IMR-90 (cell line): ENCODE measurements at regions not wholly inside any gene's neighbourhood (a gene's known extent, or its start where the extent isn't known, plus 50 kb on each side); places are given as distances from the start of the nearest gene placed in this dataset.

ENCODE experiments used
- ATAC-seq: fragments of 200-7000 bp; cut with Tn5 transposase; 2 replicates; pipeline ENCODE4 v1.9.1; 2020; ENCODE audit warnings: low read depth, mild to moderate bottlenecking, moderate library complexity
- BruUV-seq: library from RNA; stranded (reverse); fragments of 400-500 nt; replicated peaks from 2 replicates; lab custom pipeline; 2021; lab: Mats Ljungman, UMichigan
- CTCF ChIA-PET: fragments of 300-600 bp; formaldehyde crosslinking; extraction: SDS; loops from one replicate; lab custom pipeline; 2021; ENCODE audit warnings: antibody characterized with exemption; lab: Yijun Ruan, JAX
- POLR2A ChIA-PET: fragments of 300-600 bp; sonication (Branson Sonifier 250); formaldehyde crosslinking; loops from one replicate; lab custom pipeline; 2022; ENCODE audit warnings: antibody characterized with exemption; ENCODE audit not compliant: unreplicated experiment; lab: Charles Lee
- DNase-seq: peaks from one replicate; pipeline ENCODE4 v3.0.0; 2013
- H2AFZ ChIP-seq: replicated peaks from 2 replicates; pipeline ENCODE3; 2013; ENCODE audit warnings: low read length, mild to moderate bottlenecking; ENCODE audit not compliant: poor library complexity
- H2AK5ac ChIP-seq: 2 replicates; pipeline ENCODE4 v1.6.1; 2013; ENCODE audit warnings: low read depth, low read length, inconsistent platforms
- H2AK9ac ChIP-seq: replicated peaks from 2 replicates; pipeline ENCODE3; 2013; ENCODE audit warnings: mild to moderate bottlenecking, low read depth, low read length, moderate library complexity; ENCODE audit not compliant: poor library complexity
- H2BK120ac ChIP-seq: 2 replicates; pipeline ENCODE4 v1.6.1; 2013; ENCODE audit warnings: low read depth, low read length, inconsistent platforms
- H2BK15ac ChIP-seq: 3 replicates; pipeline ENCODE4 v1.6.1; 2013; ENCODE audit warnings: low read depth, low read length, inconsistent platforms
- H2BK20ac ChIP-seq: 2 replicates; pipeline ENCODE4 v1.6.1; 2013; ENCODE audit warnings: low read depth, mild to moderate bottlenecking, inconsistent platforms, low read length, moderate library complexity
- H2BK5ac ChIP-seq: 2 replicates; pipeline ENCODE4 v1.6.1; 2013; ENCODE audit warnings: mild to moderate bottlenecking, low read depth, low read length, inconsistent platforms; ENCODE audit not compliant: poor library complexity, severe bottlenecking
- H3K14ac ChIP-seq: replicated peaks from 2 replicates; pipeline ENCODE4 v1.6.1; 2013; ENCODE audit warnings: low read depth, low read length, inconsistent platforms
- H3K18ac ChIP-seq: 2 replicates; pipeline ENCODE4 v1.6.1; 2013; ENCODE audit warnings: low read depth, low read length, control low read depth
- H3K23ac ChIP-seq: 2 replicates; pipeline ENCODE4 v1.6.1; 2013; ENCODE audit warnings: low read depth, low read length, inconsistent platforms
- H3K27ac ChIP-seq: 2 replicates; pipeline ENCODE4 v1.5.1; 2013; ENCODE audit warnings: mild to moderate bottlenecking, control low read depth, low read length; ENCODE audit not compliant: insufficient read depth
- H3K27me3 ChIP-seq: 2 replicates; pipeline ENCODE4 v1.6.1; 2013; ENCODE audit warnings: low read length; ENCODE audit not compliant: control insufficient read depth, insufficient read depth
- H3K36me3 ChIP-seq: 2 replicates; pipeline ENCODE4 v1.6.1; 2013; ENCODE audit warnings: low read length, mixed read lengths; ENCODE audit not compliant: control insufficient read depth, insufficient read depth
- H3K4ac ChIP-seq: 2 replicates; pipeline ENCODE4 v1.6.1; 2013; ENCODE audit warnings: low read depth, low read length, inconsistent platforms
- H3K4me1 ChIP-seq: 2 replicates; pipeline ENCODE4 v1.6.1; 2013; ENCODE audit warnings: low read length, mixed read lengths; ENCODE audit not compliant: control insufficient read depth, insufficient read depth
- H3K4me2 ChIP-seq: 2 replicates; pipeline ENCODE4 v1.6.1; 2013; ENCODE audit warnings: low read depth, mild to moderate bottlenecking, control low read depth, low read length, moderate library complexity
- H3K4me3 ChIP-seq: 2 replicates; pipeline ENCODE4 v1.5.1; 2013; ENCODE audit warnings: low read depth, mild to moderate bottlenecking, control low read depth, low read length, moderate library complexity; ENCODE audit not compliant: insufficient read depth
- H3K56ac ChIP-seq: 2 replicates; pipeline ENCODE4 v1.6.1; 2013; ENCODE audit warnings: low read length, inconsistent platforms; ENCODE audit not compliant: insufficient read depth; ENCODE audit errors: extremely low read depth
- H3K79me1 ChIP-seq, 2 experiments: 2 replicates each; pipeline ENCODE4 v1.6.1; 2013; ENCODE audit warnings: low read length in 2 of 2, inconsistent platforms in 1 of 2, low read depth in 1 of 2
- H3K9ac ChIP-seq: 2 replicates; pipeline ENCODE4 v1.6.1; 2013; ENCODE audit warnings: low read depth, low read length, control low read depth
- H3K9me1 ChIP-seq: 2 replicates; pipeline ENCODE4 v1.6.1; 2013; ENCODE audit warnings: low read length, inconsistent platforms; ENCODE audit not compliant: insufficient read depth
- H3K9me3 ChIP-seq: 2 replicates; pipeline ENCODE4 v1.6.1; 2013; ENCODE audit warnings: low read length; ENCODE audit not compliant: control insufficient read depth, insufficient read depth
- H4K20me1 ChIP-seq: 2 replicates; pipeline ENCODE4 v1.6.1; 2013; ENCODE audit warnings: low read length, inconsistent platforms; ENCODE audit not compliant: insufficient read depth
- H4K5ac ChIP-seq: 2 replicates; pipeline ENCODE4 v1.6.1; 2013; ENCODE audit warnings: mild to moderate bottlenecking, low read depth, low read length, control low read depth
- H4K8ac ChIP-seq, 2 experiments: 2 replicates each; pipeline ENCODE4 v1.6.1; 2013; ENCODE audit warnings: low read depth in 2 of 2, low read length in 2 of 2, control low read depth in 1 of 2, inconsistent platforms in 1 of 2
- H4K91ac ChIP-seq: 2 replicates; pipeline ENCODE4 v1.6.1; 2013; ENCODE audit warnings: low read depth, low read length, inconsistent platforms; ENCODE audit not compliant: insufficient read depth
- BHLHE40 ChIP-seq: fragments of 150-350 bp; IDR thresholded peaks from 2 replicates; pipeline ENCODE4 v1.6.1; 2016; ENCODE audit warnings: mild to moderate bottlenecking, low read depth, low read length
- CEBPB ChIP-seq: IDR thresholded peaks from 2 replicates; pipeline ENCODE4 v1.6.1; 2012; ENCODE audit warnings: low read depth, low read length, improper control_type of control experiment
- CHD1 ChIP-seq: IDR thresholded peaks from 2 replicates; pipeline ENCODE4 v1.6.1; 2012; ENCODE audit warnings: low read depth, low read length, improper control_type of control experiment
- CTCF ChIP-seq: conservative IDR thresholded peaks from 2 replicates; pipeline ENCODE4 v1.5.1; 2012; ENCODE audit warnings: mild to moderate bottlenecking, low read depth, low read length, improper control_type of control experiment
- ELK1 ChIP-seq: fragments of 150-350 bp; IDR thresholded peaks from 2 replicates; pipeline ENCODE4 v1.6.1; 2016; ENCODE audit warnings: low read depth, mild to moderate bottlenecking, low read length, moderate library complexity, borderline replicate concordance
- FOS ChIP-seq: fragments of 150-350 bp; IDR thresholded peaks from 2 replicates; pipeline ENCODE4 v1.6.1; 2016; ENCODE audit warnings: low read depth, low read length
- MAFK ChIP-seq: IDR thresholded peaks from 2 replicates; pipeline ENCODE4 v1.6.1; 2012; ENCODE audit warnings: low read depth, low read length, improper control_type of control experiment
- MAZ ChIP-seq: IDR thresholded peaks from 2 replicates; pipeline ENCODE4 v1.6.1; 2012; ENCODE audit warnings: low read depth, mild to moderate bottlenecking, low read length, improper control_type of control experiment, moderate library complexity, borderline replicate concordance
- MXI1 ChIP-seq: IDR thresholded peaks from 2 replicates; pipeline ENCODE4 v1.6.1; 2012; ENCODE audit warnings: low read depth, mild to moderate bottlenecking, low read length, moderate library complexity, borderline replicate concordance
- NFE2L2 ChIP-seq: fragments of 150-350 bp; IDR thresholded peaks from 2 replicates; pipeline ENCODE4 v1.6.1; 2016; ENCODE audit warnings: low read depth, mild to moderate bottlenecking, low read length
- POLR2A ChIP-seq: IDR thresholded peaks from 2 replicates; pipeline ENCODE4 v1.6.1; 2012; ENCODE audit warnings: mild to moderate bottlenecking, low read depth, low read length
- RAD21 ChIP-seq: IDR thresholded peaks from 2 replicates; pipeline ENCODE4 v1.6.1; 2012; ENCODE audit warnings: low read length, improper control_type of control experiment
- RCOR1 ChIP-seq: IDR thresholded peaks from 2 replicates; pipeline ENCODE4 v1.6.1; 2012; ENCODE audit warnings: mild to moderate bottlenecking, low read length, improper control_type of control experiment; ENCODE audit not compliant: insufficient replicate concordance
- RFX5 ChIP-seq: IDR thresholded peaks from 2 replicates; pipeline ENCODE4 v1.8.0; 2012; ENCODE audit warnings: low read depth, mild to moderate bottlenecking, low read length, moderate library complexity
- USF2 ChIP-seq: fragments of 150-350 bp; IDR thresholded peaks from 2 replicates; pipeline ENCODE4 v1.6.1; 2017; ENCODE audit warnings: mild to moderate bottlenecking, antibody characterized with exemption, low read length, low read depth
- WGBS, 2 experiments: methylation state at CpG; one replicate each; pipeline versions ENCODE4 v1.1.5 to v1.1.7; 2013; ENCODE audit warnings: missing lambda C conversion rate in 2 of 2; ENCODE audit not compliant: insufficient read length in 1 of 2; ENCODE audit errors: extremely low coverage in 2 of 2; 5-methylcytosine and 5-hydroxymethylcytosine counted together
- dilution Hi-C: fragments of 300-500 bp; cut with HindIII; formaldehyde crosslinking; loops from one replicate; pipeline ENCODE4 v1.14.3; 2018; ENCODE audit warnings: low sequenced_read_pairs; ENCODE audit not compliant: unreplicated experiment
- in situ Hi-C: fragments of 300-500 bp; cut with MboI; formaldehyde crosslinking; loops from 3 replicates; pipeline ENCODE4 v1.14.3; 2019; ENCODE audit warnings: low sequenced_read_pairs, inconsistent platforms, mixed read lengths
- intact Hi-C: fragments of 100-400 bp; cut with micrococcal nuclease; formaldehyde crosslinking; loops from 2 replicates; pipeline ENCODE4 v1.10.0; 2022

- Histone ChIP-seq H4K8ac (no peak overlapping the region), H3K9me1 (no peaks in the 10 kb centered on the region), H3K79me1 (no peaks in the 10 kb centered on the region), H4K91ac (no peak overlapping the region), H2BK15ac (no peak overlapping the region), H3K9me3 (peaks cover 2% of the 10 kb centered on the region), H2BK5ac (no peak overlapping the region), H3K9ac (no peak overlapping the region), H3K4me3 (no peak overlapping the region), H2AFZ (no peak overlapping the region), H3K4me2 (no peak overlapping the region), H3K56ac (no peak overlapping the region), H3K27ac (no peak overlapping the region), H2AK5ac (no peak overlapping the region), H3K36me3 (no peaks in the 10 kb centered on the region), H3K4me1 (no peaks in the 10 kb centered on the region), H3K23ac (no peak overlapping the region), H4K20me1 (no peaks in the 10 kb centered on the region), H2BK20ac (no peak overlapping the region), H3K27me3 (no peaks in the 10 kb centered on the region), H3K14ac (no peak overlapping the region), H3K4ac (no peak overlapping the region), H4K5ac (no peak overlapping the region), H2AK9ac (no peak overlapping the region), H3K18ac (no peak overlapping the region), H2BK120ac (no peak overlapping the region)
- dilution Hi-C loops (no loop called here), in situ Hi-C loops (no loop called here), intact Hi-C loops (no loop called here)
- no CpG with 5 or more reads among the region's 3 CpGs for WGBS, 2 experiments
- no TSS peak for BruUV-seq
- DNase-seq: no peak
- no peak for ATAC-seq
- TF ChIP-seq POLR2A (no peak), MAZ (no peak), USF2 (no peak), ELK1 (no peak), CTCF (no peak), MAFK (no peak), FOS (no peak), CHD1 (no peak), MXI1 (no peak), RFX5 (no peak), RAD21 (no peak), NFE2L2 (no peak), CEBPB (no peak), RCOR1 (no peak), BHLHE40 (no peak)
- POLR2A ChIA-PET: no interaction called here
- CTCF ChIA-PET: no interaction called here
These were observed 268.8 kb downstream of the TFAP2C start for GRCh38 chr20:56897958-56898349.
